ENCODE measurements at regions not wholly inside any gene's neighbourhood (a gene's known extent, or its start where the extent isn't known, plus 50 kb on each side); places are given as distances from the start of the nearest gene placed in this dataset.
"Not testable (repeated sequence)": the region's sequence is repeated elsewhere in the genome, so short reads cannot be mapped to it uniquely, and the experiment has no call there.

DNA sequence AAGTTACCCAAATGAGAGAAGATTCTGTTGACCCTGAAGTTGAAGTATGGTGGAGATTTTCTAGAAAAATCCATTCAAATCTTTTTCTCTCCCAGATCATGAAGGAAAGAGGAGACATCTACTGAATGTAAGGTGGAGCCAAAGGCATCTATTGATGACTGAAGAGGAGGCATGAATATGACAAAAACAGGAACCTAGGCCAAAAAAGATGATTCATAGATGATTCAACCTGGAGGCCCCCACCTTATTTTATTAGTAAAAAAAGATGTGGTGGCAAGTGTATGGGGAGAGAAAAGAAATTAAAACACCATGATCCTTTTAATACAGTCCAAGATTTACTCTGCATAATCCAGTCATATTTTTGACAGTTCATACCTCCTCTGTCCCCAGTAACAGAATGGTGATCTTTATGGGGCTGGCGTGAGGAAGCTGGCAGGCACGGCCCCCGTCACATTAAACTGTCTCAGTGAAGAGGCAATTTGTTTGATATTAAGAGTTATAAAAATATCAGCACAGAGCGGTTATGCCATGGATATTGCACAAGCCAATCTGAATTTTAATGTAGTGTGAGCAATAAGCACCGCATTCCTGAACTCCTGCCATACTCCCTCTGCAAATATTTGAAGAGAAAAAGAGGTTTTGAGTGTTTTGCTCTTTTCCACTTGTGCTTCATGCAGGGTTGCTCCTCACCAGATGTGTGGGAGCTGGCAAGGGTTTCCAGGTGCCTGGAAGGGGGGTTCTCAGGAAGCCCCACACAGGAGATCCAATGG lies 94.4 kb downstream of the TRIM43 start:
- DNase-seq, result not testable (repeated sequence)

DNA sequence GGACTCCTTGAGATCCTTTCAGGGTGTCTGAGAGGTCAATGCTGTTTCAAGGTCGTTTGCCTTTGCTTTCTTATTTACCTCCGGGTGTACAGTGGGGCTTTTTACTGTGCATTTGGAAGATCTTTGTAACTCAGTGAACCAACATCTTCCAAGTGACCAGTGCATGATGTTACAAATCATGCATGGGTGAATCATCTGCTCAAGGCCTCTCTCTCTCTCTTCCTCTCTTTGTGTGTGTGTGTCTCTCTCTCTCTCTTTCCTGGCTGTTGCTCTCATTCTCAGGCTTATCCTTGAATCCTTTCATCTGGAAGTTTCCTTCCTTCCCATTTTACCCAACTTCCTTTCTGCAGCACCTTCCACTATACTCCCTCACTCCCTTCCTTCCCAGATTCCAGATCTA lies 96.1 kb downstream of the TRIM43 start:
- not testable (repeated sequence) for DNase-seq

DNA sequence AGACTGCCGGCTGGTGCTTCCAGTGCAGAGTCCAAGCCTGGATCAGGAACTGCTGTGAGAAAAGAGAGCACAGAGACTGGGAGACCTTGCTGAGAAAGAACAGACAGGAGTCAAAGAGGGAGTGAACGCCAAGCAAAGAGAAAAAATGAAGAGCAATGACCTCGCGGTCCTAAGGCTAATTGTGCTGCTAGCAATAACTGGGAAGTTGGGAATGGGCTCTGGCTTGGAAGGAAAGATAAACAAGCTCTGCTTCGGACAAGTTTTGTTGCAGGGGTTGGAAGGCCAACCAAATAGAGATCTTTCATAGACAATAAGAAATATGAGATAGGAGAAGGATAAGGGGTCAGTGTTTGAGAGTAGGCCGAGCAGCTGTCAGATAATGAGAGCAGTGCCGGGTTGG lies 99.4 kb downstream of the TRIM43 start:
- DNase-seq, result not testable (repeated sequence)

DNA sequence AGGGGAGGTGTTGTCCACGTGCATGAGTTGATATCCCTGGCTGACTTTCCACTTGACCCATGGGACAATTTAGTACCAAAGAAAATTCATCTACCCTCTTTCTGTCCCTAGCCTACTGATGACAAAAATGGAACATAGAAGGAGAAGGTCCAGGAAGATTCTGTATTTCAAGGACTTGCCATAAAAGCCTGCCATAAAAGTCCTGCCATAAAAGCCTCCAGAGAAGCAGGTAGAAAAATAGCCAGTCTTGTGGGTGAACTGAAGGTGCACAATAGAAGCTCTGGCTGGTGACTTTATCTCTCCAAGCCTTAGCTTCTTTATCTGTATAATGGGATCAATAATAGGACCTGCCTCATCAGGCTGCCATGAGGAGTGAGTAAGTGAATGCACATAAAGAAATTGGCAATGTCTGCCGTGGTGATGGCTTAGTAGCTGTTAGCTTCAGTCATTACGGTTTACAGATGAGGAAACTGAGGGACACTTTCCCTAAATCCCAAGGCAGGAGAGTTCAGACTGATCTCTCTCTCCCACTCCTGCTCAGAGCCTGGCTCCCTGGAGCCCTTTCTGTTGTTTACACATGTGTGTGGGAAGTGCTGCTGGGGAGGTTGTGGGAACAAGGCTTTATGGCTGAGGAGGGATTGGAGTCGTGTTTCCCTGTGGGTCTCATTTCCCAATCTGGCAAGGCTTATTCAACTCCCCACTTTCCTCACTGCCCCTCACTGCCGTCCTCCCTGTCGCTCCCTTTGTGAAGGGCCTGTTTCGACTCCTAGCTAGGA lies 101.5 kb downstream of the TRIM43 start:
- not testable (repeated sequence) for DNase-seq

DNA sequence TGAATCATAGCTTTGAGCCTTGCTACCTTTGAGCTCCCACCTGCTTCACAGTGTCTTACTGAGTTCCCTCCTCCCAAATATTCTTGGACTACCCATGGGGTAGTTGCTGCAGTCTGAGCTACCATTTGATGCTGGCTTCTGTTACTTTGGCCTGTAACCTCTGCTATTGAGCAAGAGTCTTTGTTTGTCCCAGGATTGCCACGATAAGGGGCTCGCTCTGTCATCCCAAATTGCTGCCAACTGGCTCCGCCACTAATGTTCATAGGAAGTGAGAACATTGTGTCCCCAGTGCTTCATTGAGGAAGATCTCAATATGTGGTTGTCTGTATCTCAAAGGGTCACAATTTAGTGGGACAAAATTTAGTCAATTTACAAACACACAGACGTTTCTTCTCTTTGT lies 103.8 kb downstream of the TRIM43 start:
- no peak for DNase-seq

DNA sequence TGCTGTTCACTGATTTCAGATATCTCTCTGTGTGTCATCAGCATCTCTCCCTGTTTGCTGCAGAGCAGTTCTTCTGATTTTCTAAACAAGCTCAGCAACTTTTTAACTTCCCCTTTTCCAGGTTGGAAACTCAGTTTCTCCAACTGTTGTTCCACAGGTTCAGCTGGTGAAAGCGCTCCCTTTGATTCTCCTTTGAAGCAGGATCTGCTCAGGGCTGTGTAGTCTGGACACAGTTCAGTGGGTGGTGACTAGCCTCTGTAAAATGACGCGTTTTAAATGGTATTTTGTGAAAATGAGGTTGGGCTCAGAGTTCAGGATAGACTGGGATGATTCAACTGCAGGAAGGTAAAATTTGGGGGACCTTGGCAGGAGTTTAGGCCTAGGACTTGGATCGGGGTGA lies 106.3 kb downstream of the TRIM43 start:
- no peak for DNase-seq

DNA sequence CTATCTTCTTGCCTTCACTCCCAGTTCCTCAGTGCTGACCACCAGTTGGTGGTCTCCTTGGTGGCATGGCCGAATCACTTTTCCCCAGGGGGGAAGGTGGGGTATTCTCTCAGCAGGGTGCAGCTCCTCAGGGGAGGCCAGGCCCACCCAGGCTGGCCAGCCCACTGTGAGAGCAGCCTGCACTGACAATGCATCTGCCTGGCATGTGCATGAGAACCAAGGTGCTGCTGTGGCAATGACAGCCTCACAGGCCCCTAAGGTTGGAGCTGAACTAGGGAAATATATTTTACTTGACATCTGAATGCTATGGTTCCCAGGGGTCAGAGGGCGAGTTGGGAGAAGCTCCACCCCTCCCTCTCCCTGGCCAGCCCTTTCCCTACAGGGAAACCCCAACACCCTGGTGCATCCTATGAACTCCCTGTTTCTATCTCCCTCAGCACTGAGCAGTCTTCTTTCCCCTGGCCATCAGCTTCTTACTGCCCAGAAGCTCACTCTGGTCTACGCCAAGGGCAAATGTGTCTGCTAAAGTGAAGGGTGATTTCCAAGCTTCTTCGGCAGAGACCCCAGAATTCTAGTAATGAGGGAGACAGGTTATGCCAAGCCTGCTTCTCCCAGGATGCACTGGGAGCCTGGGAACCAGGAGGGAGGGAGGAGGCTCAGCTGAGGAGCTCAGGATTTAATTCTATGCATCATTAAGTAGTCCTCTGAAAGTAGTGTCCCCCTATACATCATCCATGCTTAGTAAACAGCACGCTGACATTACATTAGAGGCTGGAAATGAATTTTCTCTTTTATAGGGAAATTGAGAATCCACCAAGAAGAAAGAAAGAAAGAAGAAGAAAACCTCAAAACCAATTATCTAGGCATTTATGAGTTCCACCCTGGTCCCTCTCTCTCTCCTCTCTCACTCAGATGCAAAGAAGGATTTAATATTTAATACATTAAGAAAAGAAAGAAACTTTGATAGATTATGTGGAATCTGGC lies 107.7 kb downstream of the TRIM43 start:
- DNase-seq, result not testable (repeated sequence)

DNA sequence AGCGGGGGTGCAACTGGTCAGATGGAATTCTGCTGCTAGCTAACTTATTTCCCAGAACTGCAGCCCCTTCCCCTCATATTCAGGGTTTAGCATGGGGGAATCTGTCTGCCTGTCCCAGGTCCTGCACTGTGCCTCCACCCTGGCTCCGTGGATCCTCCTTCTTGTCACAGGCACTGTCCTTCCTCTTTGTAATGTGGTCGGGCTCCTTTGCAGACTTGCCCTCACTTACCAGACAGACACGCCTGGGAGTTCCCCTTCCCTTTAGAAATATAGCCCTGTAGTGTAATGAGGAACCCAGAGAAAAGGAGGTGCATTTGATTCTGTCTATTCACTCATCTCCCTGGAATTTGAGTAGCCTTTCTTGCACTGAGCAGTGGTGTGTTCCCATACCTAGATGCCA lies 108.7 kb downstream of the TRIM43 start:
- no peak for DNase-seq

DNA sequence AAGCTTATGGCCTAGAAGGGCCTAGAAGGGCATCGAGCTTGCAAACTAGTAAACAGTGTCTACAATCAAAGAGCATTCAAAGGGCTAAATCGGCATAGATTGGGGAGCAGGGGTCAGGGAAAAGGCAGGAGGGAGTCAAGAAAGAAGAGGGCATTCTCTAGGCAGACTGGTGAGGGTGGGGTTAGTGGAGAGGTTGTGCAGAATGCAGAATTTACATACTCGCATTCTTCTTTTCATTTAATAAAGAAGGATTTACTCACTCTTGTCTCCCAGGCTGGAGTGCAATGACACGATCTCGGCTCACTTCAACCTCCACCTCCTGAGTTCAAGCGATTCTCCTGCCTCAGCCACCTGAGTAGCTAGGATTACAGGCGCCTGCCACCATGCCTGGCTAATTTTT lies 110.7 kb downstream of the TRIM43 start:
- no peak for DNase-seq

DNA sequence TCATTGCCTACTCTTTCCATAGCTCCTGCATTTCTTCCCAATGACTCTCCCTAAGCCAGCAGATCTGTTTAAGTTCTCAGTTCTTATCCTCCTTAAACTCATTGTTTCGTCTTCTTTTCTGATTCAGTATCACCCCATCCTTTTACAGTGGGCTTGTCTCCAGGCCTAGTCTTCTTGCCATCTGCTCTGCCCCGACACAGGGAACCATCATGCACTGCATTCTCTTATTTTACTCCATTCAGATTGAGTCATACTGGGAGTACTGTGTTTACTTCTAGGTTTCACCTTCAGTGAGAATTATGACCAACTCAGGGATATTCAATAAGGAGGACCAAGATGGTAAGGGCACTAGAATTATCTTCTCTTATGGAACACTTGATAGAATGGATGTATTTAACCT lies 115.4 kb downstream of the TRIM43 start:
- not testable (repeated sequence) for DNase-seq

DNA sequence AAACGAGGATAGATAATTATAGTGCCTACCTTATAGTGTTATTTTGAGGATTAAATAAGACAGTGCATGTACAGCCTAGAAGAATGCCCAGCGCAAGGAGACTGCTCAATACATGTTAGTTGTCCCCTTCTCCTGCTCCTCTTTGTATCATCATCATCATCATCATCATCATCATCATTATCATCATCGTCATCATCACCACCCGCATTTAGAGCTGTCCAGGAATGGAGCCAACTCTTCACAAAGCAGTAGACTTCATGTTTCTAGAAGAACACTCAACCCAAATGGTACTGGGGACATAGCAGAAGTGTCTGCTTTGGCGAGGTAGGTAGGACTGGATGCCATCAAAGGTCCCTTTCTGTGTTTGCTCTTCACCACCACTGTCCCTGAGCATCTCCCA lies 116.0 kb downstream of the TRIM43 start:
- DNase-seq, result no peak

DNA sequence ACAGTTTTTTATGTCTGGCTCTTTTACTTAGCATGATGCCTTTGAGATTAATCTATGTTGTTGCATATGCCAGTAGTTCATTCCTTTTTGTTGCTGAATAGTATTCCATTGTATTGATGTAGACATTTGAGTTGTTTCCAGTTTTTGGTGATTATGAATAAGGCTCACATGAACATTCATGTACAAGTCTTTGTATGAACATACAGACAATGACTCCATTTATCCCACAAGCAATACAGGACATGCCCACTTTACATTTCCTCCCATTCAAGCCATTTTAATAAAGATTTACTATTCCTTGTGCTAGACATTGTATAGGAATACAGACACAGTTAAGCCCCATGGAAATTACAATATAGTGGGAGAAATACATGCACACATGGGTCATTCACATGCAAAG lies 118.0 kb downstream of the TRIM43 start:
- DNase-seq, result no peak

DNA sequence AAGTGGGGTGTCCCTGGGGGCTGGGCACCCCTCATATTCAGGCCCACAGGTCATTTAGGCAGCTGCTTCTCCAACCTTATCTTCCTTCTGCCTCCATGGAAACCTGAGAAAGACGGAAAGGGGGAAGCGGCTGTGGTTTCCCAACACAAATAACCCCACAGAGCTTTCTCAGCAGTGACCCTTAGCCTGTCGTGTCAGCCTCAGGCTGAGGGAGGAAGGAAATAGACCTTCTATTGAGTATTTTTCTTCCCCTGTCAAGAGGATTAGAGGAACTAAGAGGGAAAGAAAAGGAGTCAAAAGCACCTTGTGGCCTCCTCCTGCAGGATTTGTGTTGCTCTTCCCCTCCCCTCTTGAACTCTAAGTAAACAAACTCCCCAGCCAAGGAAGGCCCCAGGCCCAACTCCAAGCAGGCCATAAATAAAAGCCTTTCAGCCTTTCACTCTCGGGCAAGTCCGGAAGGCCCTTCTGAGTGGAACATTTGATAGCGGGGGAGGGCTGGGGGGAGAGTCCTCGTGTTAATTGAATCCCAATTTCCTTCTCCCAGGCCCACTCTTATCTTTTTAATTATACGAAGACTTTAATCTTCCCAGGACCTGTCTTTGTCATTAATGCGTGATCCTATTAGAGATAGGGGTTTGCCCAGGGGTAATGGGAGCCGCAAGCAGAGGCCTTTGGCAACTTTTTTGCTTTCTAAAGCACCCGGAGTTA lies 121.8 kb downstream of the TRIM43 start:
- DNase-seq, result not testable (repeated sequence)

DNA sequence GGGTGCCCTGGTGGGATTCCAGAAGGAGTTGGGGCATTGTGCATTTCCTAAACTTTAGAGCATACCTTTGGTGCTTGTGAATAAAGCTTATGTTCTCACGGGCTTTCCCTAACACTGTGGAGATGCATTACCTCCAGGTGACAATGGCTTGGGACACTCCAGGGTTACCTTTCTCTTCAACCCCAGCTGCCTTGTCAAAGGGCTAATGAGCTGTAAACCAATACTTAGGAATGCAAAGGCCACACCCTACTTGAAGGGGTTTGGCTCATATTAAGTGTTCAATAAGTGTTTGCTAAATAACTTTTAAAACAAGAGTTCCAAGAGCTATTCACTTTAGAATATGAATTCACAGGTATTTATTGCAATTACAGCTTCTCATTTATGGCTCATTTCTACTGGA lies 122.6 kb downstream of the TRIM43 start:
- DNase-seq, result not testable (repeated sequence)

DNA sequence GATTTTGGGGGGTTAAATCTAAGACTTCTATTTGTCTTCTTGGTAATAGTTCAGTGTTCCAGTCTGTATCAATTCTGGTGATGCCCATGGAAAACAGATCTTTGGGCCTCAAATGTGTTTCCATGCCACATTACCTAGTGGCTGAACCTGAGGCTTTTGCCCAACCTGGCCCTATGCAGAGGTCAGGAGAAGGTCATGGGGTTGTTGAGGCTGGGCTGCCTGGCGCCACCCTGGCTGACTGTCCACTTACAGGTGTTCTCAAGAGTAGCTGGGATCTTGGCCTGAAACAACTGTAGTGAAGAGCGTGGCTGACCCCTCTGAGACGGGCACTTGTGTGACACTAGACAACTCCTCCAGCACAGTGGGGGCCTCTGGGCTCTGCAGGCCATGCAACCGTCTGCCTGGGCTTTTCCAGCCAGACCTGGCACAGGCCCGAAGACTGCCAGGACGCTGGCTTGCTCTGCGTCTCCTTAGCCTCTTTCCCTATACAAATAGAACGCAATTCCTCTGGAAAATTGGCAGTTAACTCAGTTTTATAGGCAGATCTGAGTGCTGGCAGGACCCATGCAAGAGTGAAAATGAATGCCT lies 127.8 kb downstream of the TRIM43 start:
- DNase-seq, result no peak

DNA sequence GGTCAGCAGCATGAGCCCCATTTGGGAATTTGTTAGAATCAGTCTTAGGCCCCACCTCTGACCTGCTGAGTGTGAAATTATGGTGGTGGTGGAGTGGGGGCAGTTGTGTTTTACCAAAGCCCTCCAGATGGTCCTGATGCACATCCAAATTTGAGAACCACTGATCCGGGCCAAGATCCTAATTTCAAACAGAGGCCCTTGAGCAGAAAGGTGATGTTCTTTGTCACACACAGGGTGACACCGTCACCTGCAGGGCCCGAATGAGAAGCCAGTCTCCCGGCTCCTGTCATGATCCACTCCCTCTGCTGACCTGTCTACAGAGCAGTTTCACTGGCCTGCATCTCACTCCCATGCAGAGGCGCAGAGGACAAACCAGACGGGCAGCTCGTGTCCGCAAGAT lies 129.9 kb downstream of the TRIM43 start:
- no peak for DNase-seq

DNA sequence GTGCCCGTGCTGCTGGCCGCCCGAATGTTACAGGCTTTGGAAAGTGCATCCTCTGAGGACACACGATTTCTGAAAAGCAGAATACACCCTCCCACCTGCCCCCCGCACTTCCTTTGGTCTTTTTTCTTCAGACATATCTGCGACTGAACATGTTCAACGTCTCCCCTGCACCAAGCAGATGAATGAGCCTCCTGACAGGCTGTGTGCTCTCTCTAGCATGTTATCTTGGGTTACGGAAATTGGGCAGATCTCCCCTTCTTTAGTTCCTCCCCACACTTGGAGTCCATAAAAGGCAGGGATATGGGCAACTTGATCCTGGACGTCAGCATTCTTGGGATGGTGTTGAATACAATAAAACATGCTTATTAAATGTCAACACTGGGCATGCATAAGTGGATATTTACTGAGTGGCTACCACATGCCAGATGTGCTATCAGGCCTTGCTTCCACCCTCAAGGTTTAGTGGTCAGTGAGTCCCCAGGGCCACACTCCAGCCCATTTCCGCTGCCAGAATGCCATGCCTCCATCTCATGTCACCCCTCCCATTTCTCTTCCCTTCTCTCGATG lies 130.4 kb downstream of the TRIM43 start:
- no peak for DNase-seq

DNA sequence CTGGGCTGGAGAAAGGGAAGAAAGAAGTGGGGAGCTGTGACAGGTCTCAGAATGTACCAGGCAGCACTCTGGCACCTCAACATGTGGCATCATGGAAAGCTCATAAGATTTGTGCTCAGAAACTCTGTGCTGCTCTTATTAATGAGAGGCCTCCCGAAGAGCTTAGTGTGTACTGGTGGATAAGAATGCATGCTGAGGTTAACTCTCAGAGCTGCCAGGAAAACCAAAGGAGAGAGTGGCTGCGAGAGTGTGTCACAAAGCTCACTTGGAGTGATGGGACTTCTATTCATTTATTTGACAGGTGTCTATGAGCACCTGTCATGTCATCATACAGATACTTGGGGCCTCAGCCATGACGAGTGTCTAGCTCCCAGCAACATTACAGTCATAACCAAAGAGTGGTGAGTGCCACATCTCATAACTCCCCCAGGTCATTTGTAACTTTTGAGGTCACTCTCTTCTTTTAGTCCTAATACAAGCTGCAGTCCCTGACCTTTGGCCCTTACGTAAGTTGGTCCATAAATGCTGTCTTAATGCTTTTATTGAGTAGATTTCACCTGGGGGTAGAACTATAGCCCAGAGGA lies 131.9 kb downstream of the TRIM43 start:
- DNase-seq, result not testable (repeated sequence)

DNA sequence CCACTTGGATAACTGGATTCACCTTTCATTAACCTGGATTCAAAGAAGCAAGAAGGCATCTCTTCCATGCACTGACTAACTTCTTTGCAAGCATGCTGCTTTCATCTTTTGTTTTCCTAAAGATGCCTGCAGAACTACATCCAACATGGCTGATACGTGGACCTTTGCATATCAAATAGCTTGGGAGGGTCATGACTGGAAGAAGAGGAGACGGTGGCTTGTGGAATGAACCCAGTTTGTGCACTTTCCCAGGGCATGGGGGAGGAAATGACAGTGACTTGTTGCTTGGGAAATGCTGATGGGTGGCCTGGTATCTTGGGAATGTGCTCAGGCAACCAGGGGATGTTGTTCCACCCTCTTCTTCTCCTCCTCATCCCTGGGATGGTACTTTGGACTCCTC lies 133.4 kb downstream of the TRIM43 start:
- DNase-seq, result not testable (repeated sequence)

DNA sequence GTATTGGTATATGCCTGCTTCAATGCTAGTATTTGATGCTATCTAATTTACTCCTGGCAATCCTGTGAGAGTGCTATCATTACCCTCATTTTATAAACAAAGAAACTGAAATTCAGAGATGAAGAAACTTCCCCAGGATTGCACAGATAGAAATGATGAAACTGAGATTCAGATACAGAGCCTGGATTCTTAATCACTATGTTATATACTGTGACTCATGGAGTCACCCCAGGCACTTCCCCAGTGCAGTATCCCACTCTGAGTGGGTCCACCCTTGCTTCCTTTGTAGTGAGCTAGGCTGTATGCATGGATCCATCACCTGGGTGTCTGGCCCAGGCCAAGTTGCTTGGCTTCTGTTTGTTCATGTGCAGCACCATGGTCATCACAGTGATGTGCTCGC lies 133.9 kb downstream of the TRIM43 start:
- not testable (repeated sequence) for DNase-seq

DNA sequence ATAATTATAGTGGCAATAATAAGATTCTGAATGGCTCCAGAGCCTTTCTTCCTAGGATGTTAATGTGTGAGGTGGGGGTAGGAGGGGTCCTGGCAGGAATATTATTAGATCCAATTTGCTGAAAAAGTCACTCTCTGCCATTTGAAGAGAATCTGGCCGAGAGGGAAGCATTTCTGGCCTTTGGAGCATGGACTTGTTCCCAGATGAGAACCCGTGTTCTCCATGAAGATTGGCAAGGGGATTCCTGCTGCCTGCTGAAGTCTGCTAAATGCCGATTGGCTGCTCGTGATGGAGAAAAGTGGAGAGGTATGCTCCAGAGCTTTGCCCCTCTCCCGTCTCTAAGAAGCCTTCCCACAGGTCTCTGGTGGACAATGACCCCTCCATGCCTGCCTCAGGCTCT lies 135.6 kb downstream of the TRIM43 start:
- DNase-seq, result not testable (repeated sequence)
